HG02981 (cell line): ENCODE measurements at regions not wholly inside any gene's neighbourhood (a gene's known extent, or its start where the extent isn't known, plus 50 kb on each side); places are given as distances from the start of the nearest gene placed in this dataset.

Experiments
- ATAC-seq: cut with Tn5 transposase; IDR thresholded peaks from one replicate; pipeline ENCODE4 v1.9.1; 2021; ENCODE audit warnings: mild to moderate bottlenecking, moderate library complexity; ENCODE audit not compliant: unreplicated experiment

GRCh38 chr7:22658031-22658430 lies 69.0 kb upstream of the IL6 start:
- ATAC-seq: no peak

GRCh38 chr7:22657479-22657878 lies 69.5 kb upstream of the IL6 start:
- no peak for ATAC-seq

DNA sequence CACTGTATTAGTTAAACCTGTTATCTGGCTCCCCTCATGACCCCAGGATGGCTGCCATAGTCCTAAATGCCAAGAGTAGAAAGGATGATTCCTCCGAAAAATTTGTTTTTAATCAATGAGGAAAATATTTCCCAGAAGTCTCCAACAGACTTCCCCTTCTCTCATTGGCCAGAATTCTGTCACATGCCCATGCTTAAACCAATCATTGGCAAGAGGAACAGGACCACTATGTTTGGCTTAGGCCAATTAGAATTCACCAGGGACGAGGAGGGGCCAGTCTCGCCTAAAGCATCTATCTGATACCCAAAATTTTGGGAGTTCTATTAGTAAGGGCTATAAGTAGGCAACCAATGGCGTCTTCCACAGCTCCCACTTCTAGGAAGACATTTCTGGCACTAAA lies 71.2 kb upstream of the IL6 start:
- no peak for ATAC-seq

GRCh38 chr7:22654831-22655230 lies 72.2 kb upstream of the IL6 start:
- ATAC-seq: no peak

DNA sequence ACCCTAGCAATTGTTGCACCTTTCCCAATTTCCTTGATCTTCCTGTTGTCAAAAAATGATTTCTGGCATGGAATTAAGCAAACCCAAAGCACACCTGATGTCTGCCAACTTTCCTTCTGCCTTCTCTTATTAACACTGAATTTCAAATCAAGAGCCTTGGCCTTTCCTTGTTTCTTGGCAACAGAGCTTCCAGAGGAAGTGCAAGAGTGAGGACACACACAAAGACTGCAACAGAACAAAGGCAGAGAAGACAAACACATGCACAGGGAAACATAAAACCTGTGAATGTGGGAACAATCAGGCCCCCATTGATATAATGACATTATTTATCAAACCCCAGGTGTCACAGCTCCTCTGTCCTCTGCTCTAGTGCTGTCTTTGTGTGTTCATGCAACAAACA lies 73.0 kb upstream of the IL6 start:
- ATAC-seq: no peak

DNA sequence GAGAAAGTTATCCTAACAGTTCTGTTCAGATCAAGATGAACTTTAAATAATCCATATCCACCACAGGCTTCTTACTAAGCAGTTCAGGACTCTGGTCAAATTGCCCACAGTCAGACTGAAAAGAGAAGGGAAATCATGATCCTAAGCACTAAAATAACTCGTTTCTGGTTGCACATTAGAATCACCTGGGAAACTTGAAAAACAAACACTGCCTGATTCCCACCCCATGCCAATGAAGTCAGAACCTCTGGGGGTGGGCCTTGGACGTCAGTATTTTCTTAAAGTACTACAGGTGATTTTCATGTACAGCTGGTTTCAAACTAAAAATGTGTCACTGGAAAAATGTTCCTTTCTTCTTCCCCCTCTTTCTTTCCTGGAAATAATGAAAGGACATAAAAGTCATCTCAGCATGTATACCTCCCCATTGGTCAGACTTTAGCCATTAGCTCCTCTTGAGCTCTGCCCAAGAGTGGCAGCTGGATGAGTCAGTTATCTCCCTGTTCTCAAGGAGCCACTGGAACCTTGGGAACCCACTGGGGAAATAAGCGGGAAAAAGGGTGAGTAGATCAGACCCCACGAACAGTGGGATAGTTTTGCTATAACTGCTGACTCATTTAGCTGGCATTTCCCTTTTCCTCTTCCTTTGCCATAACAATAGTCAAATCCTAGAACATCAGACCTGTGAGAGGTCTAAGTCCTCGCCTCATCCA lies 75.3 kb upstream of the IL6 start:
- ATAC-seq: no peak

DNA sequence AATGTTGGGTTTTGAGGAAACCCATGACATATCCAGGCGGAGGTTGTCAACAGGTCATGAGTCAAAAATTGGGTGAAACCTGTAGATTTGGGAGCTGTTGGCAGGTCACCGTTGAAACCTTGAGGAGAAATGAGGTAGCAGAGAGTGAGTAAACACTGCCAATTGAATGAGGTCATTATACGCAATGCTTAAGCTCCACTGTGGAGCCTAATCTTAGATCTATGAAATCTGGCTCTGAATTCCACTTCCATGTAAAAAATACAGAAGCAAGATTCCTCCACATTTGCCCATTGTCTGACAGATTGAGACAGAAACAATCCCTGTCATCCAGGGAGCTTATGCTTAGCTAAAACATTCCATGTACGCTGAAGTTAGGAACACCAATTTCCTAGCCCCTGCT lies 76.0 kb upstream of the IL6 start:
- no peak for ATAC-seq

DNA sequence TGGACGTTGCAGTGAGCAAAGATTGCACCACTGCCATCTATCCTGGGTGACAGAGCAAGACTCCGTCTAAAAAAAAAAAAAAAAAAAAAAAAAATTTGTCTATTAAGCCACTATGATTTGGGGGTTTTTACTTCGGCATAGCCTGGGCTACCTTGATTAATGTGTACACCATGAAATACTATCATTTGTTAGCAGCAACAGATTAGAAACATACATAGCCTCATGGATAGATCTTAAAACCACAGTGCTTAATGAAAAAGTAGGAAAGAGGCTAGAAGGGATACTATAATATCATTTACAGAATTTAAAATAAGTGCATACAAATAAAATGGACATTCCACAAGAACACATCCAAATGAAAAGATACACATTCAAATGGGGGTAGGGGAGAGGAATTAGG lies 77.3 kb upstream of the IL6 start:
- ATAC-seq: no peak

GRCh38 chr7:22647451-22648257 lies 79.3 kb upstream of the IL6 start:
- ATAC-seq: no peak

GRCh38 chr7:22645418-22646181 lies 81.4 kb upstream of the IL6 start:
- no peak for ATAC-seq

DNA sequence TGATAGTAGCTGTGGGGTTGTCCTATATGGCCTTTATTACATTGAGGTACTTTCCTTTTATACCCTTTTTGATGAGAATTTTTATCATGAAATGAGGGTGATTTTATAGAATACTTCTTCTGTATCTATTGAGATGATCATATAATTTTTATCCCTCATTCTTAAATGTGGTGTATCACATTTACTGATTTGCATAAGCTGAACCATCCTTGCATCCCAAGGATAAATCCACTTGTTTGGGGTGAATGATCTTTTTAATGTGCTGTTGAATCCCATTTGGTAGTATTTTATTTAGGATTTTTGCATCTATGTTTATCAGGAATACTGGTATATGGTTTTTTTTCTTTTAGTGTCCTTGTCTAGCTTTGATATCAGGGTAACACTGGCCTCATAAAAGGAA lies 84.5 kb upstream of the IL6 start:
- no peak for ATAC-seq

- peak; percentile 97 for ATAC-seq
Observed at GRCh38 chr7:22640269-22640668, 86.7 kb upstream of the IL6 start.

GRCh38 chr7:22639396-22639795 lies 87.6 kb upstream of the IL6 start:
- no peak for ATAC-seq

DNA sequence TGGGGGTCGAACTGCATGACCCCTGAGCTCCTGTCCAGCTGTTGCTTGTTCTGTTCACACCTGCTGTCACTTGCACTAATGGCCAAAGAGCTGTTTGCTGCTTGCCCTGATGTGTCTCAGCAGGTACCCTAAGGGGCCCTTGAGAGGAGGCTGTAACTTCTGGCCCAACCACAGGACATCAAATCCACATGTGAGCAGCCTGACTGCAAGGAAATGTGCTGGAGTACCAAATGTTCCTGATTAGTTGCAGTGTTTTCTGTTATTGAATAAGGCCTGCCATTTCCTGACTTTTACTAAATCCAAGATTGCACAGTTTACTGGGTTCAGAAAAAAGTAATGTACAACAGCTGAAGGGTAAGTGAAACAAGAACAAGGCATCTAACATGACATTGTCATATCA lies 91.7 kb upstream of the IL6 start:
- no peak for ATAC-seq

DNA sequence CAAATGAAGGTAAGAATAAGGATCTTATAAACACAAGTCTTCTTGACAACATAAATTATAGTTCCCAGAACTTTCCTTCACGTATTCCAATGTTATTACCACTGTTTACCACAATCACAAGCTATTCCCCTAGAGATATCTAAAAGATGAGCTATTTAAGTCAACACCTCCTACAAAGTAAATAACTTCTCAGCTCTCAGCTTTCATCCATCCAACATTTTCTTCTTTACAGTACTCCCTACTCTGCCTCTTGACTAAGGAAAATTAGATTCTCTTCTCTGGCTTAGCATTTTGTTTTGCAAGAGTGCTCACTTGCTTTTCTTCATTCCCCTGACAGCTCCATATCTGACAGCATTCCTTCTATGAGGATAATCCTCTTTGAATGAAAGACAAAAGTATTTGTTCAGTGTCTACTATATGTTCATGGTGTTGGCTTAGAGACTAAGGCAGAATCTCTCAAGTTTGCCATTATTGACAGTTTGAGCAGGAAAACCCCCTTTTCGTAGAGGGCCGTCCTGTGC lies 93.0 kb upstream of the IL6 start:
- ATAC-seq: no peak

DNA sequence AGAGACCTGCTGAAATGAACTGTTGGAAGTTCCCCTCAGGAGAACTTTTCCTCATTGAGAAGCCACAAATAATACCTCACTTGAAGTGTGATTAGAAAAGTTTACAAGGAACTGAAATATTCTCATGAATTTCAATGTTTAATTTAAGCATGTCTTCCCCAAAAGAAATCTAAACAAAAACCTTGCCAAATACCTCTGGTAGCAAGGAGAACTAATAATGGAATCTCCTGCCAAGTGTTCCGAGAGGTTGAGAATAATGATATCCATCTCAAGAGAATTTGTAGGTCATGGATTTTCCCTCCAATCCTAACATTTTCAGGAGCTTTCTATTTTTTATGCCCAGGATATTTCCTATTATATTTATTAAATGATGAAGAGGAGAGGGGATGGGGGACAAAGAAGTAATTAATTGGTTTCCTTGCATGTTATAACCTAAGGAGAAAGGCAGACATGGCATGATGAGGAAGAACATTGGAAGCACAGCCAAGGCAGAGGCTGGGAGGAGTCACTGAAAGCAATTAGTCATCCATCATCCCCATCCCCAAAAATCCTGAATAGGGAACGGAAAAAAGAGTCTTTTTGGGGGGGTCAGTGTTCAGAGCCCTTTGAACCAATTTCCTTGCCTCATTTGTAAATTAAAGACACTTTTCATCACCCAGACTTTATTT lies 93.6 kb upstream of the IL6 start:
- ATAC-seq: no peak

DNA sequence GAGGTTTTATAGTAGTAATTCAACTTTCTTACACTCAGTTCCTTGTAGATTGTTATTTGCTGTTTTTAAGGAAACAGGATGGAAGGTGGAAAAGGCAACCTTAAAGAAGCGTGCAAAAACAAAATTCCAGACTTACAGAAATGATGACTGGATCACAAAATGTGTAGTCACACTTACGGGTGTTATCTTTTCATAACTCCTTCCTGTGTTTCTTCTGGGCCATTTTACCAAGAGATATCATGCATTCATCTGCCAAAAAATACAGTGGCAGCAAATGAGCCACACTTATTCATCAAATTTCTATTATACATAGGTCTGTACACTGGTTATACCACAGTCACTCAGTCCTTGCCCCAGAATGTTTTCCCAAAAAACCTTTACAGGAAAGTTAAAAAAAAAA lies 94.3 kb upstream of the IL6 start:
- ATAC-seq: no peak

GRCh38 chr7:22631730-22632129 lies 95.3 kb upstream of the IL6 start:
- no peak for ATAC-seq

- no peak for ATAC-seq
Observed at GRCh38 chr7:22630069-22630468, 96.9 kb upstream of the IL6 start.

DNA sequence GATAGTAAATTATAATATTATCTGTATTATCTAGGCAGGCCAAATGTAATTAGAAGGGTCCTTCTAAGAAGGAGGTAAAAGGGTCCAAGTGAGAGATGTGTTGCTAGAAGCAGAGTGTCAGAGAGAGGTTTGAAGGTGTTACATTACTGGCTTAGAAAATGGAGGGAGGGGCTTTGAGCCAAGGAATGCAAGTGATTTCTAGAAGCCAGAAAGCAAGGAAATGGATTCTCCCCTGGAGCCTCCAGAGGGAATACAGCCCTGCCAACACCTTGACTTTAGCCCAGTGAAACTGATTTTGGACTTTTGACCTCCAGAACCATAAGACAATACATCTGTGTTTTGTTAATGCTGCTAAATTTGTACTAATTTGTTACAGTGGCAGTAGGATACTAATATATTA lies 97.9 kb upstream of the IL6 start:
- no peak for ATAC-seq

GRCh38 chr7:22628112-22628511 lies 98.9 kb upstream of the IL6 start:
- no peak for ATAC-seq
